ENCODE measurements at regions not wholly inside any gene's neighbourhood (a gene's known extent, or its start where the extent isn't known, plus 50 kb on each side); places are given as distances from the start of the nearest gene placed in this dataset.

DNA sequence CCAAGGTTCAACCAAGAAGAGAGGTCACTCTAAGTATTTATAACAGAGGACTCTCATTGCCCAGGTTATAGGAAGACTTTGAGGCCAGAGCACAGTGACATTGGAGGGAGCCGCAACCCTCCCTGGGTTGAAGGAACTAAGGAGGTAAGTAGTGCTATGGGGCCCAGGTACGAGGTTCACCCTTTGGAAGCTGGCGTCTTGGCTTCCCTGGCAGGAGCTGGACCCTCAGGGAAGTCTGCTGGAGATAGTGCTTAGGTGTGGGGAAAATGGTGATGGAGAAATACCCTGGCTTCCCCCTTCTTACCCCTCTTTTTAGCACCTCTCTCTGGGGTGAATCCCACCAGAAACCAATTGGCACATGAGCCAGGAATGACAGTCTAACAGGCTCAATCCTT is 317.9 kb upstream of the ZNF32 start:
- TF ChIP-seq, protein P1, sequence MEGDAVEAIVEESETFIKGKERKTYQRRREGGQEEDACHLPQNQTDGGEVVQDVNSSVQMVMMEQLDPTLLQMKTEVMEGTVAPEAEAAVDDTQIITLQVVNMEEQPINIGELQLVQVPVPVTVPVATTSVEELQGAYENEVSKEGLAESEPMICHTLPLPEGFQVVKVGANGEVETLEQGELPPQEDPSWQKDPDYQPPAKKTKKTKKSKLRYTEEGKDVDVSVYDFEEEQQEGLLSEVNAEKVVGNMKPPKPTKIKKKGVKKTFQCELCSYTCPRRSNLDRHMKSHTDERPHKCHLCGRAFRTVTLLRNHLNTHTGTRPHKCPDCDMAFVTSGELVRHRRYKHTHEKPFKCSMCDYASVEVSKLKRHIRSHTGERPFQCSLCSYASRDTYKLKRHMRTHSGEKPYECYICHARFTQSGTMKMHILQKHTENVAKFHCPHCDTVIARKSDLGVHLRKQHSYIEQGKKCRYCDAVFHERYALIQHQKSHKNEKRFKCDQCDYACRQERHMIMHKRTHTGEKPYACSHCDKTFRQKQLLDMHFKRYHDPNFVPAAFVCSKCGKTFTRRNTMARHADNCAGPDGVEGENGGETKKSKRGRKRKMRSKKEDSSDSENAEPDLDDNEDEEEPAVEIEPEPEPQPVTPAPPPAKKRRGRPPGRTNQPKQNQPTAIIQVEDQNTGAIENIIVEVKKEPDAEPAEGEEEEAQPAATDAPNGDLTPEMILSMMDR (IDR thresholded peaks at IDR 0.05), result no peak
- no peak for TF ChIP-seq POLR2A (IDR thresholded peaks at IDR 0.05)
